Kidney glomerular epithelial cell (primary cell): ENCODE measurements at regions not wholly inside any gene's neighbourhood (a gene's known extent, or its start where the extent isn't known, plus 50 kb on each side); places are given as distances from the start of the nearest gene placed in this dataset.
"Not testable (repeated sequence)": the region's sequence is repeated elsewhere in the genome, so short reads cannot be mapped to it uniquely, and the experiment has no call there.

Source experiments
- DNase-seq: peaks from one replicate; lab custom pipeline; 2025; lab: John Stamatoyannopoulos, UW

DNA sequence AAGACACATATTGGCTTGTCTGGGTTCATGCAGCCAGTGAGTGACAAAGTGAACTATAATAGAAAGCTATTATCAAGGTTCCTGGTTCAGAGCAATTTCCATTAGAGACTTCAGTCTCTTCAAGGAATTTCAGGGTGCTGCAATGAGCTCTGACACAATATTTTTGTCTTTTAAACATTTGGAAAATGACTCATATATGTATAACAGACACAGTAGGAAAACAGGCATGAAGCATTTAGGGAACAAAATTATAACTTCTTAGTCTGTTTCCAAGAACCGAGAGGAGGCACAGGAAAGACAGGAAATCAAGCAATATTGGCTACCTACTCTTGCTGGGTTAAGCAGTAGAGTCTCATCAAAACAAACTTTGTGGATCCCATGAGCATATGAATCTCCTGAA lies 170.4 kb downstream of the PTPRC start:
- no peak for DNase-seq

DNA sequence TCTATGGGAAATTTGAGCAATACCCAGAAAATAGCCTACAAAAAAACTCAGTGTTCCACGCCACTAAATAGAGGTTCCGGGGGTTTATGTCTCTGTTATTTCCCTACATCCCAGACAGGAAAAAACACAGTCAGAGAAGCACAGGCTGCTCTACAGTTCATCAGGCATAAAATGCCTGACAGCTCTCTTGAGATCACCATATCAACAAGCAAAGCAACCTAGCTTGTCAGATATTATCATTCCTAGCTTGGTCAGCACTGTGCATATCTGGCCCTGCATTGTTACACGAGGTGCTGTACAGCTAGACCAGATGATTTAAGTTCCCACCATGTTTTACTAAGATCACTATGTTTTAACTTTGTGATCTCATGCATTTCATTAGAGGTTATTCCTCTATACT lies 172.6 kb downstream of the PTPRC start:
- peak; percentile 9 for DNase-seq

DNA sequence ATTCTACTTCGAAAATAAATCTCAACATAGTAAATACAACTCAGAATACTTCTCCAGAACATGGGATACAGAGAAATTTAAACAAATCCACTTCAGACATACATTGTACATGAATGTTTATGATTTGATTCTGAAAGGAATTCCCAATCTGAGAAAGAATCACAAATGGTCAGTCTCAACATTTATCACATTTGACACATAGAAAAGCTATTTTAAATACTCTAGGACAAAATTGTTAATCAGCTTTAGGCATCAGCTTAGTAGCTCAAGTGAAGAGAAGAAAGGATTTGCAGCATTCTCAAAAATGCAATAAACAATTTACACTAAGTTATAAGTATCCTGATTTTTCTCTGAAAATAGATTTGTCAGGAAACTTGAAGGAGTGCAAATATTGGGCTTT lies 184.8 kb downstream of the PTPRC start:
- DNase-seq: no peak

DNA sequence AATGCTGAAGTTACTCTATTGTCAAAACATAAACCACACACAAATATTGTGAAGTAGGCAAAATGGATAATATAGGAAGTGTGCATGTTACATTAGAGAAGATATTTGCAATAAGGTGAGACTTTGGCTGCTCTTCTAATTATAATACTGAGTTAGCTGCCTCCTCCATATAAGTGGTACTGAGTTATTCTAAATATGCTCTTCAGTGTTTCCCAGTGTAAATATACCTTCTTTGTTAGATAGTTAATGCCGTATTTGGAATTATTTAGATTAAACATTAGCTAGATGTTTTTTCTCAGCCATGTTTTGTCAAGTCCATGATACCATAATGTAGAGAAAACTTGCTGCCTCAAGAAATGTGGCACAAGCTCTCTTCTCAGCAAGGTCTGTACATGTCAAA lies 186.4 kb downstream of the PTPRC start:
- DNase-seq: no peak

DNA sequence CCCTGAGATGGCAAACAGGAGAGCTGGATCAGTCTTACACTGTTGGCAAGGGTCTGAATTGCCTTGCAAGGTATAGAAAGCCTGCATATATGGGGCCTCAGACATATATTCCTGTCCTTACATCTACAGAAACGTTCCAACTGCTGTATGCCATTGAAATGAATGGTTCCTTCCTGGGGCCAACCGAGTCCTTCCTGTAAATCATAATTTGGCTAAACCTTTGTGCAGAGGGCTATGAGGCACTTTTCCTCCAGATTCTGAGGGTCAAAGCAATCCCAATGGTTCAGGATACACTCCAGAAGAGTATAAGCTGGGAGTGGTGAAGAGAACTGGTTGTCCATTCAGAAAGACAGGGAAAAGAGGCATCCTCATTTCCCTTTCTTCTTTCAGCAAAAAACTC lies 190.5 kb downstream of the PTPRC start:
- no peak for DNase-seq

DNA sequence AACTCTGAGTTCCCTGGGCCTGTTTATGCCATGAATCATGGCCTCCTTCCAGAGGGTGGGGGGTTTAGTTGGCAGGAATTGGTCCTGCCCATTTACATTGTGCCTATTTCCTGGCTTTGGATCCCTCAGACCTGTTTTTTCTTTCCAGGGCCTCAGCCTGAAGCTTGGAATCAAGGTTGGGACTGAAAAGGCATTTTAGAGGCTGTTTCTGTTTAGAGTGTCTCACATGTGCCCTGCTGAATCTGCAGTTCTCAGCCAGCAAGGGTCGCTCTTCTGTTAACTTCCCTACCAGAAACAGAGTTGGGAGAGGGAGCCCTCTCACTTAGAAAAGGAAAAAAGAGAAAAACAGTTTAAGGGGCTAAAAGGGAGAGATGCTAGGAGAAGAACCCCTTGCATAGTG lies 191.1 kb downstream of the PTPRC start:
- no peak for DNase-seq

DNA sequence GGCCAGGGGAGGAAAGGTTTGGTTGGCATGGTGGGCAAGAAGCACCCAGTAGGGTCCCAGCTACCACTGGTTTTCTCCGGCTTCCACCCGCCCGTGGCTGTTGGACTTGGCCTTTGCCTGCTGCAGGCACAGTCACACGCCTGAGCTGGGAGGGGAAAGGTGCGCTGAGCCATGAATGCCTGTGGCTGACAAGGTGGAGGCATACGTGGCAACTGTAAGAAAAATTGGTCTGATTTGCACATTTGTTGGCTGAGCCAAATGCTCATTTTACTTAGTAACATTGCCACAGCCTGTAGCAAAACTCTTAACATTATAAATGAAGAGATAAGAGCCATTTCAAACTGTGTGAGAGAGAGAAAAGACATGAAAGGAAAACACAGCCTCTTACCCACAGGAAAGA lies 191.6 kb downstream of the PTPRC start:
- no peak for DNase-seq

DNA sequence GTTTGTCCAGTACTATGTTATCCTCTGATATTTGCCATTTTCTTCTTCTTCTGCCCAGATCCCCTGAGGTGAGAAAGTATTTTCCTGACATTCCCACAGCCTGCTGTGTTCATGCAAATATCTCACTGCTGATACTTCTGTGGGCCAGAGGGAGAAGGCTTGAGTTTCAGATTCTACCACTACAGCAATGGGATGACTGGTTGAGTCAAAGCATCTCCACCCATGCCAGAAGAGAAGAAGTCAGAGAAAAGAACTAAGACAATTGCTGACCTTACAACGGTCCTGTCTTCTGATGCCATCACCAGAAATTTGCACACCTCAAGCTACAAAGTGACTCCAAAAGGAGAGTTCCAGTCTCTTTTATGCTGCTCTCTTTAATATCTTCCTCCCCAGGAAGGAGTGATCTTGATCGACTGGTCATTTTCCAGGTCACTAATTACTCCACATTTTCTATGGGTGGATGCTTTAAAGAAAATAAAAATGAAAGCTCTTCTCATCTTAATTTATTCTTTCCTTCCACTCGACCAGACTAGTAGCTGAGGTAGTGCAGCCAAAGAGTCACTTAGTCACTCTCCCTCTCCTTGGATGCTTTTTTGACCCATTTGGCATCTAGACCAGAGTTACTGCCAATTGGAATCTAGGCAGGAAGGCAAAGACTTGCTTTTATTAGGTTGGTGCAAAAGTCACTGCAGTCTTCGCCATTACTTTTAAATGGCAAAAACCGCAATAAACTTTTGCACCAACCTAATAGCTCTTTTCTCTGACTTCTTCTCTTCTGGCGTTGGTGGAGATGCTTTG lies 195.1 kb downstream of the PTPRC start:
- no peak for DNase-seq

DNA sequence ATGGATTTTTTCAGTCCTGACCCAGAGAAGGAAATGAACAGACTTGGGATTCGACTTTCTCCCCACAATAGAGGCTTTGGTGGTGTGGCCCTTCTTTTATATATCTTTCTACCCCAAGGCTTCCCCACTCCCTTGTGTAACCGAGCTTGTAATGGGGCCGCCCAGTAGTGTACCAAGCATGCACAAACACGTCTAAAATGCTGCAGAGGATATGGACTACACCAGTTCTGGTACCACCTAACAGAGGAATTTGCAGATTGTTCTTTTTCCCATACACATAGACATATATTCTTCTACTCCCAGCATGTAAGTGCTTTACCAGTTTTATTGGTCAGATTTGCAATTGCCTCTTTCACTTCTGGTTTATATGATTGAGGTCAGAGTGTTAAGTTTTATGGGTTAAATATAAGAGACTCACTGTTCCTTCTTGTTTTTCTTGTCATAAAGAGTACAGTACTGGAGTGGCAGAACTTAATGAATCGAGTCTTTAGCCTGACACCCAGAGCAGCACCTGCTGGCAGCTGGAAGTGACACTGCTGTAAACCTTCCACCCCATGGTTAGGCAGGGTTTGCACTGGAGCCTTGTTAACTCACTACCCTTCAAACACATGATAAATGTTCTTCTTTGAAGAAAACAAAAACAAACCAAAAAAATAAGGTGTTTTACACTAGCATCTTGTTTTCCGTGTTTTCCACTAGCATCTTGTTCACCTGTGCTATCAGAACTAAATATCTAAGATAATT lies 198.6 kb downstream of the PTPRC start:
- no peak for DNase-seq

DNA sequence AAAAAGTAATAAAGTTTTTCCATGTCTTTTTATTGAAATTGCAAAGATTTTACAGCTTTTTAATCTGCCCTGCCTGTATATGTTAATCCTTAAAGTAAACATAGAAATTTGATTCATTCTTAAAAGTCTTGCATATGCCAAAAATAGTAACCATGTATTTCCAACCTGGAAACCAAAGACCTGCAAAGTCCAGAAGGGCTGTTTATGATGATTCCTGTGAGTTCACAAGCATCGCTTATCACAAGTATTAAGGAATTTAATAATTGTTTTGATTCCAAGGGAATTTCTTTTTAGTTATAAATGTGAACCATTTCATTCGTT lies 199.1 kb downstream of the PTPRC start:
- DNase-seq: no peak

DNA sequence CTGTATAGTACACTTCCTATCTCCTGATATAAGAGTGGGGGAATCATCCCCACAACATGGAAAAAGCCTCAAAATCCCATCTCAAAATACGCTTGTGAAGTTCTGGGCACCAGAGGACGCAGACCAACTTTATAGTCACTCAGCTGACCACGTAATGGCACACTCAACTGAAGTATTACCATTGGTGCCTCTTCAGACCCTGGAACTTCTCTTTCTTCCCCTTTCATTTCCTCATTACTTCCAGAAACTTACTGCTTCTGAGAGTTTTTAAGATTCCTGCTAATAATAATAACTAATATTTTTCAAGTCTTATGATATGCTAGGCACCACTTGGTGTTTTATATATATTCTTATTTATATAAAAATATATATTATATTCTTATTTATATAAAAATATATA lies 202.6 kb downstream of the PTPRC start:
- no peak for DNase-seq

DNA sequence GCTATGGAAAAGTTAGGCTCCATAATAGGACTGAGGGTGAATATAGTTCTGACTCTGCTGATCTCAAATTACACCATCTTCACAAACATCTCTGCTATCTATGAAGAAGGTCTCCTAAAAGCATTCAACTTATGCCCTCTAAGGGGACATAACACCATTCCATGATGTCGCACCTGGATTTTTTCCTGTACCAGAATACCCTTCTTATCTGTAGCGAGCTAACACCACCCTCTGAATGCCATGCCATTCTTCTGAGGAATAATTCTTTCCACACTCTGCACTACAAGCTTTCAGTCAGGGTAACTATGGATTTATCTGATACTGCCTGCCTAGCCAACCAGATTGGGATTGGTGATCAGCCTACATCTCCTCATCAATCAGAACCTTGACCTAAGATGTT lies 203.8 kb downstream of the PTPRC start:
- DNase-seq: no peak

DNA sequence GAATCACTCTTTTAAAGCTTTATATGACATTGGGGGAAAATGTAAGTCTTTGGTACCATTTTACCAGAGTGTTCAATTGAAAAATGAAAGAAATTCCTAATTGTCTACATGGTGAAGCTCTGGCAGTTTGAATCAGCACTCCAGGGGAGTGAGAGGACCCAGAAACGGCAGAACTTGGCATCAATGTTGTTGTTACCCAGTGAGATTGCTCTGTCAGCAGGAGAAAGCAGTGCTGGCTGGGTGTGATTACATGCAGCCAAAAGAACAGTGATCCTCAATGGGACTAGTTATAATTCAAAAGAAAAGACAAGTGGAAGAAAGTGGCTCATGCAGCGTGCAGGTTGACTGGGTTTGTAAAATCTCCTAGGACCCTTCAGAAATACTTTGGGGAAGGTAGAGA lies 206.4 kb downstream of the PTPRC start:
- no peak for DNase-seq

DNA sequence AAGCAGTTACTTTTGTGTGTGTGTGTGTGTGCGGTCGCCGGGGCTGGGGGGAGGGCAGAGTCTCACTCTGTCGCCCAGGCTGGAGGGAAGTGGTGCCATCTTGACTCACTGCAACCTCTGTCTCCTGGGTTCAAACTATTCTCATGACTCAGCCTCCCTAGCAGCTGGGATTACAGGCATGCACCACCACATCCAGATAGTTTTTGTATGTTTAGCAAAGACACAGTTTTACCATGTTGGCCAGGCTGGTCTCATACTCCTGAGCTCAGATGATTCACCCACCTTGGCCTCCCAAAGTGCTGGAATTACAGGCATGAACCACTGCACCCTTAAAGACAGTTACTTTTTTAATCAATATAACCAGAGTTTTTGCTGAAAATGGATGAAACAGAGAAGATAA lies 207.0 kb downstream of the PTPRC start:
- no peak for DNase-seq

DNA sequence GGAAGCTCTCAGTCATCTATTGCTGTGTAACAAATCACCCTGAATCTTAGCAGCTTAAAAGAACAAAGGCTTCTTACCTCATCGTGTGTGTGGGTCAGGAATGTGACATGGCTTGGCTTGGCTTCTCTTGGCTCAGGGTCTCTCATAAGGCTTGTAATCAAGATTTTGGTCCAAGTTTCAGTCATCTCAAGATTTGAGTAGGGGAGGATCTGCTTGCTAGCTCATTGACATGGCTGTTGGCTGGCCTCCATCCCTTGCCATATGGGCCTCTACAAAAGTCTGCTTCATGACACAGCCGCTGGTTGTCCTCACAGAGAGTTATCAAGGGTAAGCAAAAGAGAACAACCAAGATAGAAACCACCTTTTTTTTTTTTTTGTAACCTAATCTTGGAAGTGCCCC lies 207.7 kb downstream of the PTPRC start:
- DNase-seq: no peak

DNA sequence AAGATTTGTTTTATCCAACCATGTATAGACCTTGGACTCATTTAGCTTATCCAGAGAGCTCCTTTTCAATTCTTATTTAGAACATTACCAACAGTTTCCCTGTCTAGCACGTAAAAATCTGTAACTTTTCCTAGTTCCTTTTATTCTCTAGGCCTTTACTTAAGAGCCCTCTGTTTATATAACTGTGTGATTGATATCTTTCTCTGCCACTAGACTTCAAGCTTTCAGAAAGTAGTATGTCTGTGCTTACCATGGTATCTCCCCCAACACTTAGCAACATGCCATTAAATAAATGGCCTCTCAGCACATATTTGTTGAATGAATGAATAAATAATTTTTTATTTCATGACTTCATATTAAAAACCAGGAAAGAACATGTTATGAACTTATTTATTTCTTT lies 209.4 kb downstream of the PTPRC start:
- no peak for DNase-seq

DNA sequence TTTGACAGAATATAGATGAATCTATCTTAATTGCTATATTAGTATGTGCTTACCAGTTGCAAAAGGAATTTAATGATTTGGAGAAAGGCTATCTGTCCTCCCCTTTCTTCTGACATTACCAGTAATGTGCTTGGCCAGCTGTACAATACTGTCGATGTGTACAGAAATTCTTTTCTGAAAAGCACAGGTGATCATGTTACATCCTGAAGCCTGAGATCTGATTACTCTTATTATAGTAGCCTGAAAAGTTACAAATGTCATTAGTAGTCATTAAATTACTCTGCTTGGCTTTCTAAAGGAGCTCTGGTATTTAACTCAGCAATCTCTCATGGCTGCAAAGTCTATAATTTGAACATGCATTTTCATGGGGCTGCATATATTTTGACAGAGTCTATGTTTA lies 209.8 kb downstream of the PTPRC start:
- DNase-seq: no peak

DNA sequence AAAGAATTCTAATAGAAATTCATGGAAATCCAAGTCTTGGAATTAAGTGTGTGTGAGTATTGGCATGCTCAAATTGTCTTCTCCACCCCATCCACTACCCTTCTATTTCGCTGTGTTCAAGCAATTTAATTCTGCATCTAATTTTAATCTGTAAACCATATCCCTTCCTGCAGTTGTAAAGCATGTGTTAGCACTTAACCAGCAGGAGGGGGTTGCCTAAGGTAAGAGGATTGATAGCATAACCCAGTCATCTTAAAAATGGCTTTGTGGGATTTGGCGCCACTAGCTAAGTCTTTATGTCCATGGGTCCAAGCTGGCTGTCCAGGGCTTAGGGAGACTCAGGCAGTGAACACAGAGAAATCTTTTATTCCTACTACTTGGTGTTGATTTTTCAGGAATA lies 210.3 kb downstream of the PTPRC start:
- no peak for DNase-seq

DNA sequence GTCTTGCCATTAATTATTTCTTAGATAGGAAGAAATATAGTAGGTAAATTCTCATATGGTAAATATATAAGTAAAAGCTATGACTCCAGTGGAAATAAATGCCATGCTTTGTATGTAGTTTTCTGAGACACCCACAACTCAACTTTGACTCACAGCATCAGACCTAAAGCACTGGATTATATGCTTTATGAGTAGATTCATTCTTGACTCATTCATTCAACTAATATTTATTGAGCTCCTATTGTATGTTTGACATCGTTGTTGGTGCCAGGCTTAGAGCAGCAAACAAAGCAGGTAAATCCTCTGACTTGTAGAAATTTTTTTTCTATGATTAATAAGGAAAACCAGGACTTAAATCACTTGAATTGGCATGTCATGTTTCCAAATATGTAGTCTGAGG lies 211.4 kb downstream of the PTPRC start:
- no peak for DNase-seq

DNA sequence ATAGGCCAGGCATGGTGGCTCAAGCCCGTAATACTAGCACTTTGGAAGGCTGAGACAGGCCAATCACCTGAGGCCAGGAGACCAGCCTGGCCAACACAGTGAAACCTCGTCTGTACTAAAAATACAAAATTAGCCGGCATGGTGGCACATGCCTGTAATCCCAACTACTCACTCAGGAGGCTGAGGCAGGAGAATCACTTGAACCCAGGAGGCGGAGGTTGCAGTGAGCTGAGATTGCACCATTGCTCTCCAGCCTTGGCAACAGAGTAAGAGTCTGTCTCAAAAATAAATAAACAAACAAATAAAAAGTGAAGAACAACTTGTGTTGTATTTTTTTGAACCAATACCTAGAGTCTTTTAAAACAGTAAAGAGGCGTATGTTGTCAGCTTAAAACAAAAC lies 212.1 kb downstream of the PTPRC start:
- not testable (repeated sequence) for DNase-seq

DNA sequence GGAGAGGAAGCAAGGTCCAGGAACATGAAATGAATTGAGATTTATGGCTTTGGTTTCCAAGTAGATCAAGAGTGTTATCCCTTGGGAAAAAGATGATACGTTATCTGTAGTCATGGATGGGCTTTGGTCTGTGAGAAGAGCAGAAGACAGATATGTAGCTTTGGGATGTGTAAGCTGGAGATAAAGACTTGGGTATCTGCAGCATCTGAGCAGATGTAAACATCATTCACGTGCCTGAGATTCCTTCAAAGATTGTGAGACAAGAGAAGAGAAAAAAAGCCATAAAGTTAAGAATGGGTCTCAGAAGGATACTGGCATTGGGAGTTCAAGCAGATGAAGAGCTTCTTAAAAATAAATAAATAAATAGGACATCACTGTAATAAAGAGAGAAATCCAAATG lies 217.8 kb downstream of the PTPRC start:
- DNase-seq: no peak

DNA sequence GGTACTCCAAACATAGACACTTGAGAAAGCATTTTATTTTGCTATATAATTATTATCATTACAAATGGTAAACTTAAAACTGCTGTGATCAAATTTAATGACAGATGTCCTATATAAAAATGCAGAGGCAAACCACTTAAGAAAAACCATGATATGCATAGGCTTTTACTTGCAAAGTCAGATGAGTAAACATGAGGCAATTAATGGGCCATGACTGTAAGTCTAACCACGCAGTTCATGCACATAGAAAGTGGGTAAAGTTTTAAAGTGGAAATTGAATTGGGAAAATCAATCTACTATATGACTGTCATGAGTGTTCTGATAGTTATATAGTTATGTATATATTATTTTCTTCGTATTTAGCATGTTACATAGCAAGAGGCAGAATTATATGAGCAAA lies 219.2 kb downstream of the PTPRC start:
- DNase-seq: peak; percentile 3

DNA sequence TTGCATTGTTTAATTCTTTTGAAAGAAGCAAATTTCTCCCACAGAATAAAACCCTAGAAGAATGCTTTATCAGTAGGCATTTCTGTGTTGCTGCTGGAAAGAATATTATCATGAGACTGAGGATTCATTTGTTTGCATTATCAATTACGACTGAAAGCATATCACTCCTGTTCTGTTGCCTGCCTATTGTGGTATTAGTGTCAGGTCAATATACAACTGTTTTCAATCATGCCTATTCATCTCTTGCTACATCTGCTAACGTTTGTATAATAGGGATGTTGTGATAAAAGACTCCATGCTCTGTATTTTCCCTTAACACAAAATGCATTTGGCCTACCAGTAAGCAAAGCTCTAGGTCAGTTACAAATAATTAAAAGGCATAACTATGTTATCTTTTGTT lies 221.5 kb downstream of the PTPRC start:
- no peak for DNase-seq

DNA sequence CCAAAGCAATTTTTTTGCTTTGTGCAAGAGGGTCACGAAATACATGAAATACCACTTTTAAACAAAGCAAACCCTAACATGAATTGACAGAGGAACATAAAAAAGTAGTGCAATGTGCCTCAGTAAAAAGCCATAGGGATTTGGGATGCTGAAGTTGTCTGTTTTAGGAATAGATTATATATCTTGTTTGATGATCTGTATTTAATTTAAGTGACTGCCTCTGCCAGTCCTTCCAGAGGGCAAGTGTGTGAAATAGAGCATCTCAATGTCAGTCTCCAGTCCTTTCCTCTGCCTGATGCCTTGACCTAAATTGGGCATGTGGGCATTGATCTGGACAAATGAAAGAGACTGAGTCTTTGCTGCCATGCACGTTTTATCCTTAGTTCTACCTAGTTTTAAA lies 222.8 kb downstream of the PTPRC start:
- no peak for DNase-seq
